Osteoblast (primary cell): ENCODE measurements at regions not wholly inside any gene's neighbourhood (a gene's known extent, or its start where the extent isn't known, plus 50 kb on each side); places are given as distances from the start of the nearest gene placed in this dataset.

ENCODE experiments used
- DNase-seq: peaks from one replicate; pipeline ENCODE4 v3.0.0; 2011; ENCODE audit warnings: low spot score, mixed read lengths; ENCODE audit not compliant: insufficient read length; ENCODE audit errors: missing footprints
- H2AFZ ChIP-seq: 2 replicates; pipeline ENCODE4 v1.6.0; 2011; ENCODE audit warnings: mild to moderate bottlenecking, low read length
- H3K27ac ChIP-seq: 2 replicates; pipeline ENCODE4 v1.5.1; 2011; ENCODE audit warnings: mild to moderate bottlenecking, low read depth, low read length, moderate library complexity
- H3K27me3 ChIP-seq: 2 replicates; pipeline ENCODE4 v1.6.0; 2012; ENCODE audit warnings: mild to moderate bottlenecking, control low read depth, inconsistent platforms, low read length, moderate library complexity; ENCODE audit not compliant: insufficient read depth
- H3K36me3 ChIP-seq: 2 replicates; pipeline ENCODE4 v1.5.1; 2011; ENCODE audit warnings: mild to moderate bottlenecking, low read length, control low read depth, moderate library complexity; ENCODE audit not compliant: insufficient read depth
- H3K4me1 ChIP-seq: 2 replicates; pipeline ENCODE4 v1.5.1; 2011; ENCODE audit warnings: mild to moderate bottlenecking, low read length, control low read depth, moderate library complexity; ENCODE audit not compliant: insufficient read depth
- H3K4me2 ChIP-seq: 2 replicates; pipeline ENCODE4 v1.6.0; 2011; ENCODE audit warnings: mild to moderate bottlenecking, low read length; ENCODE audit not compliant: insufficient read depth
- H3K4me3 ChIP-seq: fragments of 200-600 bp; sonication (generic); 3 replicates; pipeline ENCODE4 v1.5.1; 2012; ENCODE audit warnings: mild to moderate bottlenecking, low read length, inconsistent platforms; ENCODE audit not compliant: insufficient read depth
- H3K79me2 ChIP-seq: 2 replicates; pipeline ENCODE4 v1.6.0; 2012; ENCODE audit warnings: mild to moderate bottlenecking, low read length, control low read depth, inconsistent platforms; ENCODE audit not compliant: insufficient read depth
- H3K9me3 ChIP-seq: 2 replicates; pipeline ENCODE4 v1.5.1; 2011; ENCODE audit warnings: low read depth, low read length, control low read depth
- H4K20me1 ChIP-seq: 2 replicates; pipeline ENCODE4 v1.6.0; 2012; ENCODE audit warnings: mild to moderate bottlenecking, low read length, control low read depth; ENCODE audit not compliant: insufficient read depth
- CTCF ChIP-seq: IDR thresholded peaks from 2 replicates; pipeline ENCODE4 v1.5.1; 2011; ENCODE audit warnings: mild to moderate bottlenecking, low read depth, low read length, moderate library complexity; ENCODE audit errors: extremely low read depth

GRCh38 chr2:45319683-45320455 is 291.2 kb downstream of the SRBD1 start:
- Histone ChIP-seq H3K27me3 (no peaks in the 10 kb centered on the region), H3K79me2 (no peaks in the 10 kb centered on the region), H3K4me2 (no peak overlapping the region), H3K27ac (no peak overlapping the region), H3K9me3 (no peaks in the 10 kb centered on the region), H3K36me3 (no peaks in the 10 kb centered on the region), H3K4me3 (no peak overlapping the region), H3K4me1 (peaks cover 14% of the 10 kb centered on the region), H4K20me1 (no peaks in the 10 kb centered on the region), H2AFZ (no peak overlapping the region)
- no peak for DNase-seq
- no peak for TF ChIP-seq CTCF

- TF ChIP-seq CTCF, result no peak
- Histone ChIP-seq H4K20me1 (no peaks in the 10 kb centered on the region), H3K79me2 (no peaks in the 10 kb centered on the region), H2AFZ (no peak overlapping the region), H3K9me3 (no peaks in the 10 kb centered on the region), H3K4me3 (no peak overlapping the region), H3K27ac (no peak overlapping the region), H3K36me3 (no peaks in the 10 kb centered on the region), H3K4me1 (peaks cover 14% of the 10 kb centered on the region), H3K4me2 (no peak overlapping the region), H3K27me3 (no peaks in the 10 kb centered on the region)
- DNase-seq, result no peak
Measured at GRCh38 chr2:45318686-45319085, 292.4 kb downstream of the SRBD1 start.

GRCh38 chr2:45316576-45317338 is 294.3 kb downstream of the SRBD1 start:
- TF ChIP-seq CTCF, result no peak
- no peak overlapping the region for H3K4me2 ChIP-seq
- H3K27me3 ChIP-seq, result no peaks in the 10 kb centered on the region
- H3K79me2 ChIP-seq, result no peaks in the 10 kb centered on the region
- DNase-seq, result no peak
- no peaks in the 10 kb centered on the region for H3K36me3 ChIP-seq
- peaks cover 14% of the 10 kb centered on the region for H3K4me1 ChIP-seq
- no peak overlapping the region for H3K4me3 ChIP-seq
- no peaks in the 10 kb centered on the region for H4K20me1 ChIP-seq
- peak overlapping the region; percentile 54 for H3K27ac ChIP-seq
- H2AFZ ChIP-seq, result no peak overlapping the region
- H3K9me3 ChIP-seq, result no peaks in the 10 kb centered on the region

- no peaks in the 10 kb centered on the region for H3K36me3 ChIP-seq
- H3K27me3 ChIP-seq, result no peaks in the 10 kb centered on the region
- no peaks in the 10 kb centered on the region for H4K20me1 ChIP-seq
- H3K4me2 ChIP-seq, result no peak overlapping the region
- peaks cover 14% of the 10 kb centered on the region for H3K4me1 ChIP-seq
- H3K9me3 ChIP-seq, result no peaks in the 10 kb centered on the region
- peak; percentile 93 for DNase-seq
- TF ChIP-seq CTCF, result no peak
- no peak overlapping the region for H3K4me3 ChIP-seq
- H3K79me2 ChIP-seq, result no peaks in the 10 kb centered on the region
- H2AFZ ChIP-seq, result peak overlapping the region; percentile 55
- peak overlapping the region; percentile 54 for H3K27ac ChIP-seq
Measured at GRCh38 chr2:45315861-45316260, 295.2 kb downstream of the SRBD1 start.
